DOHH2 (cell line): ENCODE measurements at regions not wholly inside any gene's neighbourhood (a gene's known extent, or its start where the extent isn't known, plus 50 kb on each side); places are given as distances from the start of the nearest gene placed in this dataset.

ENCODE experiments used
- CTCF ChIP-seq: fragments of 200-600 bp; sonication (generic); IDR thresholded peaks from one replicate; pipeline ENCODE4 v1.5.1; 2014; ENCODE audit warnings: antibody characterized with exemption, mild to moderate bottlenecking, low read depth, low read length; ENCODE audit not compliant: poor library complexity, severe bottlenecking
- EZH2phosphoT487 ChIP-seq: fragments of 200-600 bp; sonication (generic); IDR thresholded peaks from 2 replicates; pipeline ENCODE4 v1.6.1; 2017; ENCODE audit warnings: borderline replicate concordance, mild to moderate bottlenecking, antibody characterized with exemption, low read length, moderate library complexity, mixed read lengths

DNA sequence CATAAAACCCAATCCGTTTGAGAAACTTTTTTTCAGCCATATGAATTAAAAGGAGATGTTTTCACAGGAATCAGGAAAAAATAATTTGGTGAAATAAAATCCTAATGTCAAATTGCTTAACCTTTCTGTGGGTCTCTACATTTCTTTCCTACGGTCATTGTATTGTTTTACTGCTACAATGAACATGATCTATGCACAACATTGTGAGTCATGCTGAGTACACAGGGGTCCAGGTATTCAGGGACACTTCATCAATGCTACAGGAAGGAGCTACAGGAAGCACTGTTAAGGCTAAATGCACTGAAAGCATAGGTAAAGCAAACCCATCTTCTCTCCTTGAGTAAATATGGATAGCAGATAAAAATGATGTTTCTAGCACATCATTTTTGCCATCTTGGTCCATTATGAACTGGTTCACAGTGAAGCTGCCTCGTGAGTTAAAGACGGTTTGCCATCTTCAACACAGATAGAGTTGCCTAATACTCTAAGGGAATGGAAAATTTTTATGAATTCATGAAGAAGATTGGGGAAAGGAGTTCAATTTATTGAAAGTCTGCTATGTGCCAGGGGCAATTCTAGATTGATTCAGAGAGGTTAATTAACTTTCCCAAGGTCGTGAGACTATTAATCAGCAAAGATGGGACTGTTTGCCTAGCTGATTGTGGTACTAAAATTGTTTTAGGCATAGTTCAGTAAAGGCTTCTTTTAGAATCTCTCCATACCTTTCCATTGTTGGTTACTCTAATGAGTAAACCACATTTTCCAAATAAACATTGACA, 85.5 kb downstream of the DIRAS2 start:
- TF ChIP-seq CTCF (no peak), EZH2phosphoT487 (no peak)
